ENCODE measurements at regions not wholly inside any gene's neighbourhood (a gene's known extent, or its start where the extent isn't known, plus 50 kb on each side); places are given as distances from the start of the nearest gene placed in this dataset.

- ChIA-PET POLR2A (no interaction called here), CTCF (no interaction called here)
- no peaks in the 10 kb centered on the region for H3K9me3 Mint-ChIP-seq
- no peak overlapping the region for H3K27ac Mint-ChIP-seq
- ATAC-seq = no peak
- no peak for DNase-seq
- H3K36me3 Mint-ChIP-seq (ENCODE audit: low read depth) = no peaks in the 10 kb centered on the region
- intact Hi-C loops (cut with micrococcal nuclease) = no loop called here
- no peaks in the 10 kb centered on the region for H3K4me1 Mint-ChIP-seq (ENCODE audit: low read depth)
- no peak overlapping the region for H3K4me3 Mint-ChIP-seq
- peaks cover 1% of the 10 kb centered on the region for H3K27me3 Mint-ChIP-seq
- no peak for TF ChIP-seq CTCF (IDR thresholded peaks at IDR 0.05)
Measured at GRCh38 chr10:130776724-130777123, 534.8 kb downstream of the TCERG1L start.

- Mint-ChIP-seq H3K9me3 (no peaks in the 10 kb centered on the region), H3K4me1 (ENCODE audit: low read depth) (no peaks in the 10 kb centered on the region), H3K27me3 (peaks cover 1% of the 10 kb centered on the region), H3K27ac (no peak overlapping the region), H3K4me3 (no peak overlapping the region), H3K36me3 (ENCODE audit: low read depth) (no peaks in the 10 kb centered on the region)
- no peak for TF ChIP-seq CTCF (IDR thresholded peaks at IDR 0.05)
- ChIA-PET POLR2A (no interaction called here), CTCF (no interaction called here)
- DNase-seq (no peak), ATAC-seq (no peak)
- intact Hi-C loops (cut with micrococcal nuclease) = no loop called here
Measured at GRCh38 chr10:130777507-130778165, 533.9 kb downstream of the TCERG1L start.

- H3K9me3 Mint-ChIP-seq = no peaks in the 10 kb centered on the region
- intact Hi-C loops (cut with micrococcal nuclease) = no loop called here
- ATAC-seq (no peak), DNase-seq (no peak)
- H3K27me3 Mint-ChIP-seq = peaks cover under 1% of the 10 kb centered on the region
- no peak for TF ChIP-seq CTCF (IDR thresholded peaks at IDR 0.05)
- ChIA-PET CTCF (no interaction called here), POLR2A (no interaction called here)
- no peak overlapping the region for H3K27ac Mint-ChIP-seq
- H3K36me3 Mint-ChIP-seq (ENCODE audit: low read depth) = no peaks in the 10 kb centered on the region
- no peaks in the 10 kb centered on the region for H3K4me1 Mint-ChIP-seq (ENCODE audit: low read depth)
- no peak overlapping the region for H3K4me3 Mint-ChIP-seq
Measured at GRCh38 chr10:130778166-130778545, 533.4 kb downstream of the TCERG1L start.

- DNase-seq (no peak), ATAC-seq (no peak)
- ChIA-PET CTCF (no interaction called here), POLR2A (no interaction called here)
- Mint-ChIP-seq H3K27ac (no peak overlapping the region), H3K36me3 (ENCODE audit: low read depth) (no peaks in the 10 kb centered on the region), H3K4me3 (no peak overlapping the region), H3K27me3 (no peaks in the 10 kb centered on the region), H3K9me3 (no peaks in the 10 kb centered on the region), H3K4me1 (ENCODE audit: low read depth) (no peaks in the 10 kb centered on the region)
- intact Hi-C loops (cut with micrococcal nuclease) = no loop called here
- TF ChIP-seq CTCF (IDR thresholded peaks at IDR 0.05) = no peak
Measured at GRCh38 chr10:130780763-130781162, 530.8 kb downstream of the TCERG1L start.

GRCh38 chr10:130781206-130781605, 530.3 kb downstream of the TCERG1L start:
- no peaks in the 10 kb centered on the region for H3K9me3 Mint-ChIP-seq
- H3K27ac Mint-ChIP-seq = no peak overlapping the region
- no peak overlapping the region for H3K4me3 Mint-ChIP-seq
- ChIA-PET CTCF (no interaction called here), POLR2A (no interaction called here)
- DNase-seq (no peak), ATAC-seq (no peak)
- H3K27me3 Mint-ChIP-seq = no peaks in the 10 kb centered on the region
- intact Hi-C loops (cut with micrococcal nuclease) = no loop called here
- TF ChIP-seq CTCF (IDR thresholded peaks at IDR 0.05) = no peak
- H3K4me1 Mint-ChIP-seq (ENCODE audit: low read depth) = no peaks in the 10 kb centered on the region
- H3K36me3 Mint-ChIP-seq (ENCODE audit: low read depth) = no peaks in the 10 kb centered on the region

Measured in activated CD8-positive, alpha-beta T cell treated with anti-CD3 and anti-CD28 coated beads for 36 hours (primary cell).